ENCODE measurements at regions not wholly inside any gene's neighbourhood (a gene's known extent, or its start where the extent isn't known, plus 50 kb on each side); places are given as distances from the start of the nearest gene placed in this dataset.
"Not testable (repeated sequence)": the region's sequence is repeated elsewhere in the genome, so short reads cannot be mapped to it uniquely, and the experiment has no call there.

DNA sequence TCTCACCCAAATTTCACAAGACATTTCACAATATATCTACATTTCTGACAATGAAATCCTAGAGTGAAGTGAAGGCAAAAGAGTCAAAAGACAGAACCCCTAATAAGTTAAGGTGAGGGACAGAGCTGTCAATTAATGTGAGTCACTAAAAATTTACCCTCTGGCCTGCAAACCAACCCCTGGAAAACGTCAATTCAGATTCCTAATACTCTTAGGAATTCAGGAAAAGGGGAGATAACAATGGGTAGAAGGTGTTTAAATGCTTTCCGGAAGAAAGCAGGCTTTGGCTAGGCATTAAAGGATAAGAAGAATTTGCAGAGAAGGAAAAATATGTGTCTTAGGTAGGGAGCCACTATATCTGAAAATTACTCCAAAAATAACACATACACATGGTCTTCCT is 299.6 kb downstream of the INHBA start:
- H3K4me3 ChIP-seq (ENCODE audit: control insufficient read depth, low read depth, low read length) = no peak overlapping the region
- no peak for DNase-seq (ENCODE audit: low read depth)
- TF ChIP-seq, protein P1, sequence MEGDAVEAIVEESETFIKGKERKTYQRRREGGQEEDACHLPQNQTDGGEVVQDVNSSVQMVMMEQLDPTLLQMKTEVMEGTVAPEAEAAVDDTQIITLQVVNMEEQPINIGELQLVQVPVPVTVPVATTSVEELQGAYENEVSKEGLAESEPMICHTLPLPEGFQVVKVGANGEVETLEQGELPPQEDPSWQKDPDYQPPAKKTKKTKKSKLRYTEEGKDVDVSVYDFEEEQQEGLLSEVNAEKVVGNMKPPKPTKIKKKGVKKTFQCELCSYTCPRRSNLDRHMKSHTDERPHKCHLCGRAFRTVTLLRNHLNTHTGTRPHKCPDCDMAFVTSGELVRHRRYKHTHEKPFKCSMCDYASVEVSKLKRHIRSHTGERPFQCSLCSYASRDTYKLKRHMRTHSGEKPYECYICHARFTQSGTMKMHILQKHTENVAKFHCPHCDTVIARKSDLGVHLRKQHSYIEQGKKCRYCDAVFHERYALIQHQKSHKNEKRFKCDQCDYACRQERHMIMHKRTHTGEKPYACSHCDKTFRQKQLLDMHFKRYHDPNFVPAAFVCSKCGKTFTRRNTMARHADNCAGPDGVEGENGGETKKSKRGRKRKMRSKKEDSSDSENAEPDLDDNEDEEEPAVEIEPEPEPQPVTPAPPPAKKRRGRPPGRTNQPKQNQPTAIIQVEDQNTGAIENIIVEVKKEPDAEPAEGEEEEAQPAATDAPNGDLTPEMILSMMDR (IDR thresholded peaks at IDR 0.05; ENCODE audit: control insufficient read depth, insufficient read depth, low read depth, low read length, missing control alignments) = no peak

DNA sequence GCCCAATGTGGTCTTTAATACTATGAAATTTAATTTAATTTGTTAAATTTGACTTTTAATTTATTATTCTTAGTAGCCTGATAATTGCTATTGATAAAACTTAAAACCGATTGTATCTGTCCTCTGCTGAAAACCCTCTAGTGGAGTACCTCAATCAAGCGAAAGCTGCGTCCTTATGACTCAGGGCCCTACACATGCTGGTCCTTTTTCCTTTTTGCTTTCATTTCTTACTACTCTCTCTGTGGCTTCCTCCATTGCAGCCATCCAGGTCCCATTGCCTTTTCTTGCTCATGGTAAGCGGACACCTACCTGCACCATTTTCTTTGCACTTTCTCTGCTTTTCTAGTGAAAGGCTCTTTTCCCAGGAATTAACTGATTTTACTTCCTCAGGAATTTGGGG is 301.1 kb downstream of the INHBA start:
- no peak for DNase-seq (ENCODE audit: low read depth)
- H3K4me3 ChIP-seq (ENCODE audit: control insufficient read depth, low read depth, low read length) = no peak overlapping the region

DNA sequence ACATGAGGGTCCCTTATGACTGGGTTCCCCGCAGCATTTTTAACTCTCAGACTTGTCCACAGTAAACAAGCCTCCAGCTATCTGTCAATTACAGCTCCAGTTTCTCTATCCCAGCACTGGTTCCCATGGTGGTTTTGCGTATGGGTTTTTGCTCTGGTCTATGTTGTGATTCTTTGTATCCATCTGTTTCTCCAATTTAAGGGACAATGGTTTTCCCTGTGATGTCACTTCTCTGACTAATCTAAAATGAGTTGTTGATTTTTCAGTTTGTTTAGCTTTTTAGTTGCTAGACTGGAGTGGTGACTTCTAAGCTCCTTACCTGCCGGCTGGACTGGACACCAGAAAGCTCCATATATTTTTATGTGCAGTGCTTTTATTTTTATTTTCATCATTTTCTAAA is 303.7 kb downstream of the INHBA start:
- TF ChIP-seq, protein P1 (IDR thresholded peaks at IDR 0.05; ENCODE audit: control insufficient read depth, insufficient read depth, low read depth, low read length, missing control alignments) = no peak
- H3K4me3 ChIP-seq (ENCODE audit: control insufficient read depth, low read depth, low read length) = no peak overlapping the region
- no peak for DNase-seq (ENCODE audit: low read depth)

More for the DNA sequence above, 301.1 kb downstream of the INHBA start:
- TF ChIP-seq, protein P1 (IDR thresholded peaks at IDR 0.05; ENCODE audit: control insufficient read depth, insufficient read depth, low read depth, low read length, missing control alignments) = no peak

DNA sequence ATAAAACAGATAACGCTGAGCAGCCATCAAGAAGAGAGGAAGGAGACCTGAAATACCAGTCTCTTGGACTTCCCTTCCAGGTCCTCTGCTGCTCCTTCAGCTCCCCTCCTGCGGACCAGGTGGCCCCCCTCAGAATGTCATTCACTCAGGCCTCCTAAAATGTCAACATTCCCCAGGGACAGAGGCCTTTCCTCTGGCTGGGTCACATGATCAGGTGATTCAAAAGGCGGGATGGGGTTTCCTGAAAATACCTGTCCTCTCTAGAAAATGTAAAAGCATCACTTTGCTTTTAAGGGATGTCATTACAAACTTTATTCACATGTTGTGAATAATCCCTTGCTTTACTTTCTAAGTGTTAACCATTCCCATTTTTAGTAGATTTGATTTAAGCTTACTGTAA is 311.1 kb downstream of the INHBA start:
- TF ChIP-seq, protein P1 (IDR thresholded peaks at IDR 0.05; ENCODE audit: control insufficient read depth, insufficient read depth, low read depth, low read length, missing control alignments) = no peak
- no peak overlapping the region for H3K4me3 ChIP-seq (ENCODE audit: control insufficient read depth, low read depth, low read length)
- DNase-seq (ENCODE audit: low read depth) = no peak

DNA sequence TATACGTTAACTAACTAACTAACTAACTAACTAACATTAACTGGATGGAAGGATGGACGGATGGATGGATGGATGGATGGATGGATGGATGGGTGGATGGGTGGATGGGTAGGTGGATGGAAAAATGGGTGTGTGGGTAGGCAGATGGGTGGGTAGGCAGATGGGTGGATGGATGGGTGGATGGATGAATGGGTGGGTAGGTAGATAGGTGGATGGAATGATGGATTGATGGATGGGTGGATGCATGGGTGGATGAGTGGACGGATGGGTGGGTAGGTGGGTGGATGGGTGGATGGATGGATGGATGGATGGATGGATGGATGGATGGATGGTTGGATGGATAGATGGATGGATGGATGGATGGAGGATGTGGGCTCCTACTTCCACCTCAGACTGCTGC is 314.0 kb downstream of the INHBA start:
- DNase-seq (ENCODE audit: low read depth); H3K4me3 ChIP-seq (ENCODE audit: control insufficient read depth, low read depth, low read length): not testable (repeated sequence)

DNA sequence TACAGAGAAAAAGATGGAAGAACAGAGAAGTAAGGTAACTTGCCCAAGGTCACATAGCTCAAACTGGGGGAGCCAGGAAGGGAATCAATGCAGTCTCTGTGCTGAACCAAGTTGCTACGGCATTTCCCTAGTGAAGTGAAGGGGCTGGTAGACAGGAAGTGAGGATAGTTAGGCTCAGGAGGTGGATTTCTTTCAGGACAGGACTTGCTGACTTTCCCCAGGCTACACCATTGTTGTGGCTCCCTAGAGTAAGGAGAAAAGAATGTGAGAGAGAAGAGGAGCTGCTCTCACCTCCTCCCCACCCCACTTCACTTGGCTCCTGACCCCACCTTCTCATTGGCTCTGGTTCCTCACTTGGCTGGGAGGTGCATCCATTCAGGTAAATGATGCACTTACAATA is 316.9 kb downstream of the INHBA start:
- DNase-seq (ENCODE audit: low read depth) = no peak
- TF ChIP-seq, protein P1 (IDR thresholded peaks at IDR 0.05; ENCODE audit: control insufficient read depth, insufficient read depth, low read depth, low read length, missing control alignments) = no peak
- H3K4me3 ChIP-seq (ENCODE audit: control insufficient read depth, low read depth, low read length) = no peak overlapping the region

DNA sequence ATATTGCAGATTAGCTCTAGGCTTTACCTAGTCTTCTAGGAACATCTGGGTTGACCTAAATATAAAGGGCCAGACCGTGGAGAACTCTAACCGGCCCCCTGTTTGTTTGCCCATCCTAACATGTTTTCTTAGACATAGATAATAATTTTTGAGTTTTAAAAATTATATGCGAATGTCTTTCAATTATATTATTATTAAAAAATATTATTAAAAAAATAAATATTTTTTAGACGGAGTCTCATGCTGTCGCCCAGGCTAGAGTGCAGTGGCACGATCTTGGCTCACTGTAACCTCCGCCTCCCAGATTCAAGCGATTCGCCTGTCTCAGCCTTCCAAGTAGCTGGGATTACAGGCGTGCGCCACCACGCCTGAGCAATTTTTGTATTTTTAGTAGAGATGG is 318.5 kb downstream of the INHBA start:
- H3K4me3 ChIP-seq (ENCODE audit: control insufficient read depth, low read depth, low read length) = no peak overlapping the region
- TF ChIP-seq, protein P1 (IDR thresholded peaks at IDR 0.05; ENCODE audit: control insufficient read depth, insufficient read depth, low read depth, low read length, missing control alignments) = no peak
- no peak for DNase-seq (ENCODE audit: low read depth)

Data from AG09309 (cell line).